C4-2B (cell line): ENCODE measurements at regions not wholly inside any gene's neighbourhood (a gene's known extent, or its start where the extent isn't known, plus 50 kb on each side); places are given as distances from the start of the nearest gene placed in this dataset.

ENCODE experiments used
- H3K27ac ChIP-seq: fragments of 450-650 bp; 2 replicates; pipeline ENCODE4 v1.5.1; 2017
- ZFX ChIP-seq: fragments of 450-650 bp; IDR thresholded peaks from 2 replicates; pipeline ENCODE4 v1.6.1; 2017
- TF ChIP-seq, protein P1 (sequence below): fragments of 450-650 bp; conservative IDR thresholded peaks from 2 replicates; pipeline ENCODE4 v1.5.1; 2017; ENCODE audit warnings: mild to moderate bottlenecking

DNA sequence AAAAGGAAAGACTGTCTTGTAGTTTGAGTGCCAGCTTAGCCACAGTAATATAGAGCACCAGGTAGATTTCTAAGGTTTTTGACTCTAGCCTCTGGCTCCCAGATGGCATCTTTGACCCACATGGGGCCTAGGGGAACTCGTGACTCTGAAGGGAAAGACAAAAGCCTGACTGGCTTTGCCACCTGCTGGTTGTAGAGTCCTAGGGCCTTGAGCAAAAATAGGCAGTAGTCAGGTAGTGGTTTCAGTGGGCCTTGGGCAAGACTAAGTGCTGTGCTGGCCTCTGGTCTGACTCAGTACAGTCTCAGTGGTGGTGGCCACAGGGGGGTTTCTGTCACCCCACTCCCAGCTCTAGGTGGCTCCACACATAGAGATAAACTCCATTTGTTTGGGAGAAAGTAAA, 349.4 kb downstream of the FAM181B start:
- TF ChIP-seq ZFX: no peak
- TF ChIP-seq, protein P1, sequence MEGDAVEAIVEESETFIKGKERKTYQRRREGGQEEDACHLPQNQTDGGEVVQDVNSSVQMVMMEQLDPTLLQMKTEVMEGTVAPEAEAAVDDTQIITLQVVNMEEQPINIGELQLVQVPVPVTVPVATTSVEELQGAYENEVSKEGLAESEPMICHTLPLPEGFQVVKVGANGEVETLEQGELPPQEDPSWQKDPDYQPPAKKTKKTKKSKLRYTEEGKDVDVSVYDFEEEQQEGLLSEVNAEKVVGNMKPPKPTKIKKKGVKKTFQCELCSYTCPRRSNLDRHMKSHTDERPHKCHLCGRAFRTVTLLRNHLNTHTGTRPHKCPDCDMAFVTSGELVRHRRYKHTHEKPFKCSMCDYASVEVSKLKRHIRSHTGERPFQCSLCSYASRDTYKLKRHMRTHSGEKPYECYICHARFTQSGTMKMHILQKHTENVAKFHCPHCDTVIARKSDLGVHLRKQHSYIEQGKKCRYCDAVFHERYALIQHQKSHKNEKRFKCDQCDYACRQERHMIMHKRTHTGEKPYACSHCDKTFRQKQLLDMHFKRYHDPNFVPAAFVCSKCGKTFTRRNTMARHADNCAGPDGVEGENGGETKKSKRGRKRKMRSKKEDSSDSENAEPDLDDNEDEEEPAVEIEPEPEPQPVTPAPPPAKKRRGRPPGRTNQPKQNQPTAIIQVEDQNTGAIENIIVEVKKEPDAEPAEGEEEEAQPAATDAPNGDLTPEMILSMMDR: no peak
- H3K27ac ChIP-seq: no peak overlapping the region

GRCh38 chr11:82373781-82374542, 359.7 kb downstream of the FAM181B start:
- TF ChIP-seq, protein P1: no peak
- TF ChIP-seq ZFX: no peak
- H3K27ac ChIP-seq: no peak overlapping the region

DNA sequence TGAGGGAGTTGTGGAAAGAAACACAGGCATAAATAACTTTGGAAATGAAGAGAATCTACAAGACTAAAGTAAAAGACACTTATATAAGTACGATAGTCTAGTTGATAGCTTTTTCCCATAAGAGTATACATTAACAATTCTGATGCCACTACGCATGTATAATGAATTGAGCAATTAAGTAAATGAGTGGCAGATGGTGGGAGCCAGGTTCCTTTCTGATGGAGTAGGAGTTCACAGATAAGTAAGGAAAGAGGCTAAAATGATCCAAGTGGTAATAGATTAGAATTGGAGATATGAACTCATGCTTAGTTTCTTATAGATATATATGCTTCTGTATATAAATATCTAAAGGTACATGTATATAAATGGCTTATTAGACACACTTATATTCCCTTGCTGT, 368.3 kb downstream of the FAM181B start:
- no peak for TF ChIP-seq ZFX
- TF ChIP-seq, protein P1: no peak
- H3K27ac ChIP-seq: no peak overlapping the region

GRCh38 chr11:82356316-82356715, 377.3 kb downstream of the FAM181B start:
- TF ChIP-seq, protein P1: no peak
- no peak for TF ChIP-seq ZFX
- H3K27ac ChIP-seq: no peak overlapping the region

DNA sequence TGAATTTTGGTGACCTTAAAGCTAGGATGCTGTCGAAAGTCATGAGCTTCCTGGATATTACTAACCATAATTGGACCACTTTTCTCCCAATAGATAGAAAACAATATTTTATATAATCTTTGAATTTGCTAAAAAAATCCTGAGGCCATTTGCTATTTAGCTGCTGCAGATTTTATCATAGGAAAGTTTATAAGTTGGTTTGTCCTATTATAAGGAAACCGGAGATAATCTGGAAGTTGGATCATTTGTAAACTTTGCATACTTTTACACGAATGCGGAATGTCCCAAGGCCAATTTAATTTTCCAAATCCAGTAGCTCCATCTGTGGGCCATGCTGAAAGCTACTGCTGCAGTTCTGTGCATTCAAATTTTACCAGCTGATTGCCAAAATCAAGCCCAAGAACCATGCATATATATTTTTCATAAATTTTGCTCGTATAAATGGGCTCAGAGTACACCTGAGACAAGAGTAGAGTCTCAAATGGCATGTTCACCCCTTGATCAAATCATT, 378.3 kb downstream of the FAM181B start:
- H3K27ac ChIP-seq: no peak overlapping the region
- TF ChIP-seq, protein P1: peak; percentile 14
- no peak for TF ChIP-seq ZFX

DNA sequence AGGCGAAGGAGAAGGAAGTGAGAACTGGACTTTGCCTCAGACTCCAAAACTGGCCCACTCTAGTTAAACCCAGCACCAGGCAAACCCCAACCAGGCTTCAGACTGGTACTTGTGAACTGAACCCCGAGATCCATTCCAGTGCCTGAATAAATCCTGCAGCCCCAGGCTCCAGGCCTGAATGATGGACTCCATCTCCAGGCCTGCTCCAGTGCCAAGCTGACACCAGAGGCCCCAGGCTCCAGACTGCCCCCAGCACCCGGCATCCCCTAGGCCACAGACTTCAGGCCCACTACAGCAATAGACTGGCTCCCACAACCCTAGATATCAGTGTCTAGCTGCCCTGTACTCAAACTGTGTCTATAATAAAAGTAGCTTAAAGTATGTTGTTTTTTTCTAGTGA, 406.8 kb downstream of the FAM181B start:
- no peak overlapping the region for H3K27ac ChIP-seq
- TF ChIP-seq, protein P1: no peak
- no peak for TF ChIP-seq ZFX

DNA sequence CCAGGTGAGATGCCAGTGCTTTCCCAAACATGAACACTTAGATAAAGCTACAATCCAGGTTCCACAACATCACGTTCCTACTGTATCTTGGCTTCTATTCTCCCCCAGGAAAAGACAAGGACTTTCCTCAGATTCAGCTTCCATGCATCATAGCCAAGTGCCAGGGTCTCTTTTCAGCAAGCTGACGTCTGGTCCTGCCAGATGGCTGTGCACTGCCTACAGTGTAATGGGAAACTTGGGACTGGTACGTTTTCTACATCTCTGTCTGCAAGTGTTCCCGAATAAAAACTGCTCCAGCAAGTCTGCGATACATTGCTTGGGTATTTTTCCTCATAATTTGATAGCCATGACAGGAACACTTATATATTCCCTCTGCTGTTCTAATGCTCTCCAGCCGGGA, 412.5 kb downstream of the FAM181B start:
- no peak for TF ChIP-seq ZFX
- TF ChIP-seq, protein P1: no peak
- H3K27ac ChIP-seq: no peak overlapping the region
